Activated CD8-positive, alpha-beta memory T cell treated with anti-CD3 and anti-CD28 coated beads for 48 hours (primary cell): ENCODE measurements at regions not wholly inside any gene's neighbourhood (a gene's known extent, or its start where the extent isn't known, plus 50 kb on each side); places are given as distances from the start of the nearest gene placed in this dataset.
"Not testable (repeated sequence)": the region's sequence is repeated elsewhere in the genome, so short reads cannot be mapped to it uniquely, and the experiment has no call there.

Source experiments
- DNase-seq, 3 experiments: peaks; one replicate each; pipeline ENCODE4 v3.0.0-alpha.2; 2020; ENCODE audit warnings: low read depth in 2 of 3, low spot score in 2 of 3

DNA sequence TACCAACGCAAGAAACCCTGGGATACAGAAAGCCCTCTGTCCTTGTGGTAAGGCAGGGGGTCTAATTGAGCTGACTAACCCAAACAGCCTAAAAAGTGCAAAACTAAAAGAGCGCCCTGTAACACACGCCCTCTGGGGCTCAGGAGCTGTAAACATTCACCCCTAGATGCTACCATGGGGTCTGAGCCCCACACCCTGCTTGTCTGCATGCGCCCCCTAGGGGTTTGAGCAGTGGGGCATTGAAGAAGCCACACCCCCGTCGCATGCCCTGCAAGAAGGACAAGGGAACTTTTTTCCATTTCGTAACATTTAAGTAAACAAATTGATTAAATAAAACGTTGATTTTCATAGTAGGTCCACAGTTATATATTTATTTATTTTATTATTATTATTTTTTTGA is 616.9 kb upstream of the MAN1A1 start:
- DNase-seq, result no peak

DNA sequence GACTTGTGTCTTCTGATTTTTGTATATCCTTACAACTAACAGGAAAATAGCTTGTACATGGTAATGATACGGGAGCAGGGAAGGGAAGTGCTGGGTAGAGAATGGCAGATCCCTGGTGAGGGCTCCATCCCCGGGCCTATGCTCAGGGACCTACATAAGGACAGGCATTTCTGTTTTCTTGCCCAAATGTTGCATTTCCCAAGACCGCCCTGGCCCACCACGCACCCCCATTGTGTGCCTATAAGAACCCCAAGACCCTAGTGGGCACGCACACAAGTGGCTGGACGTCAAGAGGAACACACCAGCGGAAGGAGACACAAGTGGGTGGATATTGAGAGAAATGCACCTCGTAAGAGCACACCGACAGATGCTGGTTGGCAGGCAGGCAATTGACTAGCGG is 616.3 kb upstream of the MAN1A1 start:
- no peak for DNase-seq

DNA sequence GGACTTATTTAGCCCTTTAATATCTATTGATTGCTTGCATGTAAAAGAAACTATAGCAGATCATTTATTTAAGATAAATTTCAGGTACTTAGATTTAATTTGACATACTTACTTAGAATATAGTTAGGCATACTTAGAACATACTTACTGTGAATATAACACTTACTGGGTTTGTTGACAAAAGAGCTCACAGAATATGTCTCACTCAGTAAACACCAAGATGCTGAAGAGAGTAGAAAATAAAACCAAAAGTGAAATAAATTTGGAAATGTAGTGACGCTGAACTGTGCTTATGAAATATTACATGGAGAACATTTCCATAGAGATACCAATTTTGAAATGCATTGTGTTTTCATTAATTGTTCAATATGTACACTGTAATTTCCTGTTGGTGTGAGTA is 615.4 kb upstream of the MAN1A1 start:
- no peak for DNase-seq

DNA sequence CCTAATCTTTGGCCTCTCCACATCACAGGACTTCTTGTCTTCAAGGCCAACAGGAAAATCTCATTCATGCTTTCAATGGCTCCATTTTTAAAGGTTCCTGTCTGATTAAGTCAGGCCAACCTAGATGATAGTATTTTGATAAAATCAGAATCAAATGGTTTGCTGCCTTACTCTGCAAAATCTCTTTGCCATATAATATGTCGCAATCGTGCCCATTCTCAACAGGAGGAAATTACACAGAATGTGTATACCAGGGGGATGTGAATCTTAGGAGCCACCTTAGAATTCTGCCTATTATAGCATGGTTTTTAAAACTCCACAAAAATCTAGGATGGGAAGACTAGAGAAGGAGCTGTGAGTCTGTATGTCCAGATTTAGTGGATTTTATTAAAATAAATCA is 612.9 kb upstream of the MAN1A1 start:
- DNase-seq, result no peak

DNA sequence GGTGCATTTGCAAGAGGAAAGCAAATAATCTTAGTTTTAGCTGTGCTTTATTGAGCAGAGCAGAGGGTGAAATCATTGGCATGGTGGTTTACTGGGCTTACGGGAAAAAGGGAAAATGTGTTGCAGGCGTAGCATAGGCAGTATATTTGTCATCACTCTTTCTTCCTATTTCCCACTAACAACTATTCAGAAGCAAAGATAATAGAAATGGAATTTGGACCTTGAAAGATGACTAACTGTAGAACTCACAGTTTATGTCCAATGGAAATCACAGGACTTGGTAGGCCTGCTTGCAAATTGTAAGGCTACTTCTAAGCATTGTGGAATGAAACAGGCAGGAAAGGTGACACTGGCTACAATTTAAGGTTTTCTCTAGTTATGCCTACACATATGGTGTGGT is 611.9 kb upstream of the MAN1A1 start:
- DNase-seq, result no peak

DNA sequence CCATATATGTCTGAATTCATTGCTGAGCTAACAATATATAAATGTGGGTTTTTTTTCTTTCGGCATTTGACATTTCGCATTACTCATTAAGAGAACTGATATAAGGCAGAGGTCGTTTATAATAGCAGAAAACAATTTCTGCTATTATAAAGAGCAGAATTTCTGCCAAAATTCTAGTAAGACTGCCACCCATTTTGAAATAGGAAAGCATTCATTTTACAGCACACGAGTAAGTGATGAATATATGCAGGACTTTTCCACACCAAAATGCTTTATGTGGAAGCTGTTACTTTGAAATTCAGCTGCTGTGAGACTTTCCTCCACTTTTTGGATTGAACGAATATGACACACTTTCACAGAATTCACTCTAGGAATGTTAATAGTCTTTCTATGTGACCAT is 610.9 kb upstream of the MAN1A1 start:
- DNase-seq, result no peak

DNA sequence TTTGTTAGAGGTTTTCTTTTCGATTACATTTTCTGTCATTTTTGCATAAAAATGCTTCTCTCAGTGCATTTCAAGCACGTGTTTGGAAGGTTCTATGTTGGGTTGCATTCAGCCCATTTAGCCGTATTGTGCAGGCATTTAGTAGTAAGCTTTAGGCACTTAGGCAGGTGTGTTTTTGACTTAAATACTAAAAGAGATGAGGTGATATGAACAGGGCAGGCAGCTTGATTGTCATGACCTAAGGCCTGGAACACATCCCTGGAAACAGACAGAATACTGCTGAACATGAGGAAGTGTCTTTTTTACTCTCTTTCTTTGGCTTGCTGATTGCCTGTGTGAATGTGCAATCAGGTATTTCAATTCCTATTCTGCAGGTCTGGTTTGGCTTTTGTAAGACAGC is 610.5 kb upstream of the MAN1A1 start:
- DNase-seq, result no peak

DNA sequence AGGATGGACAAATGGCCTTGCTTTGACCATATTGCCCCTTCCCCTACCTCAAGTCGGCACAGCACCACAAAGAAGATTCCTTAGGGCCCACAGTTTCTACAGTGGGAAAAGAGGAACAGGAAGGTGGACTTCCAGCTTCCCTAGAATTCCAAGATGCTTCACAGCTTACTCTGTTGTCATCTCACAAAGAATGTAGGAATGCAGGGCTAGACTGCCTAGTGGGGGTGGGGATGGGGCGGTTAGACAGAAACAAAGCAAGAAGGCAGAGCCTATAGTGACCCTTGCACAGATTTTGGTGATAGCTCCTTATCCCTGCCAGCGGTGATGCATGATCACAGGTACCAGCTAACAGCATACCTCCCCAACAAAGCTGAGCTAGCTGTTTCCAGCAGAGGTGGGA is 607.6 kb upstream of the MAN1A1 start:
- DNase-seq, result no peak

DNA sequence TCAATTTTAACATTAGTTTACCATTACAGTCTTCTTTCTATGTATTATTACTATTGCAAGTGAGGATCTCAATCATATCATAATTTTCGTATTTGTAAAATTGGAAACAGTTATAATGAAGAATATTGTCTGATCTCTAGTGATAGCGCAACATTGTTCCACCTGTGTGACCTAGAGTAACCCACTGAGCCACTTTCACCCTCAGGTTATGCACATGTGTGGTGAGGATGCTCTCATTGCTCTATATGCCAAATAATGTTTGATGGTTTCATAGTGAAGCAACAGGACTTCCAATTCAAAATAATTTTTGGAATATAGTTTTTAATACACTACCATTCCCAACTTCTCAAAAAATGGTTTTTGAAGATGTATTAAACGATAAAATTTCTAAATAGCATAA is 603.1 kb upstream of the MAN1A1 start:
- DNase-seq, result no peak

DNA sequence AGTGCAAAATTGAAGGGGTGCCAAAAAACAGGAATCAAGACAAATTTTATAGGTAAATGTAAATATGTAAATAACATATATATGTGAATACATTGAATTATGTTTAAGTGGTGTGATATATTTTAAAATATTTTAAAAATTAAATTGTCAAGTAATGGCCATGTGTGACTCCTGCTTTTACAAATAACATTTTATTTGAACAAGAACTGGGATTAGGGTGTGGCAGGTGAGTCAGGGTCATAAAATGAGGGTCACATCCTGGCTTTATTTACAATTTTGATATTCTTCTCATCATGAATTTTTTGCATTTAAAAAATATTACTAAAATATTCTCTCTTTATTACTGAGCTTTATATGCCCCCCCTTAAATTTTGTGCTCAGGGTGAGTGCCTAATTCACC is 601.1 kb upstream of the MAN1A1 start:
- DNase-seq, result no peak

DNA sequence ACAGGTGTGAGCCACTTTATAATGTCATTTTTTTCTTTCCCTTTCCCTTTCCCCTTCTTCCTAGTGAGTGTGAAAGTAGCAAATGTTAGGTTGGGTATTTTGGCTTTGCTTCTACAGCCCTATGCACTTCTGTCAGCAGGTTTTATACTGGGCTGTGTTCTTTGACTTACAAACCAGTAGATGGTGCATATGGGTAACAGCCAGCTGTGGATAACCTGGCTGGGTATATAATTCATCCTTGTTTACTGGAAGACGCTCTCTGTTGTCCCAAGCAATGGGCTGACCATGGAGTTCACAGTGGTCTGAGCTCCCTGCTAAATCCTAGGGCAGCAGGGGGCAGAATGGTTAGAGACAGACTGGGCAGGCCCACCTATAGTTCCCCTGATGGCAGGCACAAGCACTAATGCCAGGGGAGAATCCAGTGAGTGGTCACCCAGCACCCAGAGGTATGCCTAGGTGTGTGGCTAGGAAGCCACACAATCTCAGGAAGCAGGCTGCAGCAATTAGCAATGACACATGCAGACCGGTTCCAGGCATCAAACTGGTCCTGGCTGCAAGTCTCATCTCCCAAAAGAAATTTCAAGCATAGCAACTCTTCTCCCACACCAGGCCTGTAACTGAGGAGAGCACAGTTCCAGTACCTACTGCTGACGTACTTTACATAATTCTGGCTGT is 592.7 kb upstream of the MAN1A1 start:
- DNase-seq, result no peak

DNA sequence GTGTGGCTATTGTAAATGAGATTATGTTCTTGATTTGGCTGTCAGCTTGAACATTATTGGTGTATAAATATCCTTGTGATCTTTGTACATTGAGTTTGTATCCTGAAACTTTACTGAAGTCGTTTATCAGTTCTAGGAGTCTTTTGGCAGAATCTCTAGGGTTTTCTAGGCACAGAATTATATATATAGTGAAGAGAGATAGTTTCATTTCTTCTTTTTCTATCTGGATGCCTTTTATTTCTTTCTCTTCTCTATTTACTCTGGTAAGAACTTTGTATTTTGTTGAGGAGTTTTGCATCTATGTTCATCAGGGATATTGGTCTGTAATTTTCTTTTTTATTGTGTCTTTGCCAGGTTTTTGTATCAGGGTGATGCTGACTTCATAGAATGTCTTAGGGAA is 589.2 kb upstream of the MAN1A1 start:
- no peak for DNase-seq

DNA sequence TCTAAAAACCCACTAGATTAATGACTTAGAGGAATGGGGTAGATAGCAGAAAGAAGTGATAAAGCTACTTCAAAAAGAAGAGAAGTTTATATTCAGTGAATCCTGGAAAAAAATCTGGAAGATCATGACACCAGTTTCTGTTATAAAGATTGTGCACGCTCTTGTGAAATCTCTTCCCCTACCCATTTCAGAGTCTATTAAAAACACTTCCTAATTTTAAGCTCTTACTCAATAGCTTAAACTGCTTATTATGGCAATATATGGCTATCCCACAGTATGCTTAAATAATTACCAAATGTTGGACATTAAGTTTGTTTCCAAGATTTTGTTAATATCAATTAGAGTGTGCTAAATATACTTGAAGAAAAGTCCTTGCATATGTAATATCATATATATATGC is 585.3 kb upstream of the MAN1A1 start:
- no peak for DNase-seq

DNA sequence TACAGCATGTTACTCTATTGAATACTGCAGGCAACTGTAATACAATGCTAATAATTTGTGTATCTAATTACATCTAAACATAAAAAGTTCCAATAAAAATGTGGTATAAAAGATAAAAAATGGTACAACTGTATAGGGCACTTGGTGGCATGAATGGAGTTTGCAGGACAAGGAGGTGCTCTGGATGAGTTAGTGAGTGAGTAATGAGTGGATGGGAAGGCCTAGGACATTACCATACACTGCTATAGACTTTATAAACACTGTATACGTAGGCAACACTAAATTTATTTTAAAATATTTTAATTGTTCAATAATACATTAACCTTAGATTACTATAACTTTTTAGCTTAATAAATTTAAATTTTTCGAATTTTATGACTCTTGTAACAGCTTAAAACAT is 579.6 kb upstream of the MAN1A1 start:
- no peak for DNase-seq

DNA sequence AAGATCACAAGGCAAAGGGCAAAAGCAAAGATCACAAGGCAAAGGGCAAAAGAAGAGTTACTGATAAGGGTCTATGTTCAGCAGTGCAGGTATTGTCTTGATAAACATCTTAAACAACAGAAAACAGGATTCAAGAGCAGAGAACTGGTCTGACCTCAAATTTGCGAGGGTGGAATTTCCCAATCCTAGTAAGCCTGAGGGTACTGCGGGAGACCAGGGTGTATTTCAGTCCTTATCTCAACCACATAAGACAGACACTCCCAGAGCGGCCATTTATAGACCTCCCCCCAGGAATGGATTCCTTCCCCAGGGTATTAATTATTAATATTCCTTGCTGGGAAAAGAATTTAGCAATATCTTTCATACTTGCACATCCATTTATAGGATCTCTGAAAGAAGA is 575.3 kb upstream of the MAN1A1 start:
- DNase-seq, result not testable (repeated sequence)

DNA sequence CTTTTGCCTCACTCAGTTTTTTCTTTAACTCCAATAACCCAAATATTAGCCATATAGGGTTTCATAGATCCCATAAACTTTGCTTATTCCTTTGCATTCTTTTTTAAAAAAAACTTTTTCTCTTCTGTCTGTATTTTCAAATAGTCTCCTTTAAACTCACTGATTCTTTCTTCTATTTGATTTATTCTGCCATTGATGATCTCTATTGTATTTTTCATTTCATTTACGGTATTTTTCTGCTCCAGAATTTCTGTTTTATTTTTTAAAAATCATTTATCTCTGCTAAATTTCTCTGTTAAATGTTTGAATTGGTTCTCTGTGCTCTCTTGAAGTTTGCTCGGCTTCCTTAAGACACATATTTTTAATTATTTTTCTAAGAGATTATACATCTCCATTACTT is 573.3 kb upstream of the MAN1A1 start:
- no peak for DNase-seq

DNA sequence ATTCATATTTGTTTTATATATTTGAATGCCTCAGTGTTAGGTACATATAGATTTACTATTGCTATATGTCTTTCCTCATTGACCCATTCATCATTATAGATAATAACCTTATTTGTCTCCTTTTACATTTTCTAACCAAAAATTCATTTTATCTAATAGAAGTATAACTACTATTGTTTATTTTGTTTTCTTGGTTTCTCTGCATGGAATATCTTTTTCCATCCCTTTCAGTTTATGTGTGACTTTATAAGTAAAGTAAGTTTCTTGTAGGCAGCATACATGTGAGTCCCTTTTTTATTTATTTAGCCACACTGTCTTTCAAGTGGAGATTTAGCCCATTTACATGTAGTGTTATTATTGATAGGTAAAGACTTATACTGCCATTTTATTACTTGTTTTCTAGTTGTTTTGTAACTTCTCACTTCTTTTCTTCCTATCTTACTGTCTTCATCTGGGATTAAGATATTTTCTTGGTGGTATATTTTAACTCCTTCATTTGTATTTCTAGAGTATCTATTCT is 572.0 kb upstream of the MAN1A1 start:
- no peak for DNase-seq

DNA sequence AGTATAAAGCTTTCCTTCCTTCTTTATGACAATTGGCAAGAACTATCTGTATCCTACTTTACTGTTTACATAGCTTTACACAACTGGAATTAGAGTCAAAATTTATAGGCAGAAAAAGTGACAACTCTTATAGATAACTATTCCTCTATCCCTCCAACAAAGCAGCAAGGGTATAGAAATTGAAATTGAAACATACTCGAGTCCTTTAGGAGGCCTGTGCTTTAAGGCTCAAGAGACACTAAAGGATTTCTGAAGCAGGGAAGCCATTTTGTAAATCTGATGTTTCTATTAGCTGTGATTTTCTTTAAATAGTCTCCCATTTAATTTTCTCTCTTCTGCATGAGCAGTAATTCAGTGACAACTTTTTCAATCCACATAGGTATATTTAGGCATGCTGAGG is 567.6 kb upstream of the MAN1A1 start:
- no peak for DNase-seq

DNA sequence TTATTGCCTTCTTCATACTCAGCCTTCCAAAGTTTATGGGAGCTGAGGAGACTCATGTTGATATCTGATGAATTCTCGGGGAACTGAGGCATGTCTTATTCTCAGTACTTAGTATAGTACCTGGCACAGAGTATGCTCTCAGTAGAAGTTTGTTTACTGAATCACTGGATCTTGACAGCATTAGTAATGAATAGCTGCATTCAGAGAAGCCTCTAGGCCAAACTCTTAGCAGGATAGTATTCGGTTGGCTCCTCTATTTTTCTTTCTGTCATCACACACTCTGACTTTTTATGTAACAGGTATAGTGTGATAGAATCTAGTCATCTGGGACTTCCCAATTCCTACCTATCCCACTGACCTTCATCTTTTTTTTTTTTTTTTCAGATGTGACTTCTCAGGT is 566.4 kb upstream of the MAN1A1 start:
- no peak for DNase-seq

DNA sequence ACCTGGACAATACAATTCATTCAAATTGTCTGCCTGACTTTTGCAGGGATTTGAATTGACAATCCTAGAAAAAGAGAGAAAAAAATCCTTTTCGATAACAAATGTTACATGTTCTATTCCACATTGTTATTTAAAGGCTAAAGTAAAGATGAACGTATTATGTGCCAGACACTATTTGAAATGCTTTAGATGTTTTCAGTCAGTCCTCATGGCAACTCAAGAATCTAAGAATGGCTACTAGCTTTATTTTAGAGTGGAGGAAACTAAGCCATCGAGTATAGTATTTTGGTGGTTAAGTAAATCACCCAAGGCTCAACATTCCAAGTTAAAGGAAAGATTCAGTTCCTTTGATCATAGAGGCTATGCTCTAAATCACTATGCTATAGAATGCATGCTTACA is 558.6 kb upstream of the MAN1A1 start:
- DNase-seq, result no peak

DNA sequence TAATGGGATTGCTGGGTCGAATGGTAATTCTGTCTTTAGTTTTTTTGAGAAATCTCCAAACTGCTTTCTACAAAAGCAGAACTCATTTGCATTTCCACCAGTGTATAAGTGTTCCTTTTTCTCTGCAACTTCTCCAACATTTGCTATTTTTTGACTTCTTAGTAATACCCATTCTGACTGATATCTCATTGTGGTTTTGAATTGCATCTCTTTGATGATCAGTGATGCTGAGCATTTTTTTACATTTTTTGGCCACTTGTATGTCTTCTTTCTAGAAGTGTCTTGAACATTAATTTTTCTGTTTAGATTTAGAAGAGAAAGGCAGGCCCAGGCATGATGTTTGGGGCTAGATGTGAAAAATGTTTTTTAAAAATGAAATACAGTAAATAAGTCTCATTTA is 553.1 kb upstream of the MAN1A1 start:
- no peak for DNase-seq

DNA sequence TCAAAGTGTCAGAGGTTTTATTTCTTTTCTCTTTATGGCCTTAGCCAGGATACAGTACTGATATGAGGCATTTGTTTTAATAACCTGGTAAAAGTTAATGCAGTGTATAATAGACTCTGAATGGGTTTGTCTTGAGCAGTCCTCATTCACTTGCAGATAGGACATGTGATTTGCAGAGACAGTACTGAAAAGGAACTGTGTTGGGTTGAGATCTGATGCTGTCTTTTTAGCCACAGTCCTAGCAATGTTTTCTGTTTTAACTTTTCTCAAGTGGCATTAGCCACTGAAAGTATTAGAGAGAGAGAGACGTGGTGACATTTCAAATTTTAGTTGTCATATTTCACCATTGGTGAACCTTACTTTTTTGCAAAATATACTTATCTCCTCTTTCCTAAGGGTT is 547.2 kb upstream of the MAN1A1 start:
- no peak for DNase-seq

DNA sequence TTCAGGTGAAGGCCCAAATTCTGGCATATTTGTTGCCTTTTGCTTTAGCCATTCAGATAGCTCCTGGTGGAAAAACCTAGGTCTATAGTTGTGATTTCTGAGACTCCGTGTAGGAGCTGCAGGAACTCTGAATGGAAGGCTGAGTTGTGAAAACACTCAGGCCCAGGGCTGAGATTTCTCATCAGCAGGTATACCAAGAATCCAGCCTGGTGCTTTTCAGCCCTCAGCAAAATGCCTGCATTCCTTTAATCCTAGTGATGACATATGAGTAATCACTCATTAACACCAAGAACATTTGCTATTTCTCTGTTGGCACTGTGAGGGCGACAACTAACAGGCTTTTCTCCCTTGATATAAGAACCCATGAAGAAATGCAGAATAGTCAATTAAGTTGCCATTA is 546.1 kb upstream of the MAN1A1 start:
- no peak for DNase-seq

DNA sequence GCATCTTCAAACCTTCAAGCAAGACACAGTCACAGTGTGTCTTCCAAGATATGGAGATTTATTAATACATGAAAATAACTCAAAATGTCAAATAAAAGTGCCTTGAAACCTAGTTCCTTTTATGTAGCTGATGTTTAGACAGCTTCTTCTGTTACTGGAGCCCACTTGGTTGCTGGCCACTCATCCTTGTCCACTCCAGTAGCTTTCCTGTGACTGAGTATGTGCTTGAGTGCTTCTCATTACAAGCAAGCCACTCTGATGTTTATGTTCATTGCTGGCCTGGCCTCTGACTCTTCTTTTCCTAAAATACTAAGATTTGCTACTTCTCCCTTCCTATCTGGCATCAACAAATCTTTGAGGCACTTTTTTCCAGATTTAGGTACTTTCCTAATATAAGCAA is 545.2 kb upstream of the MAN1A1 start:
- no peak for DNase-seq
